Activated T-helper 1 cell treated with anti-CD3 and anti-CD28 coated beads, Interleukin-12 subunit alpha, Interleukin-12 subunit beta, Interleukin-2, Interleukin-4 antibody, amounts not matched to agents 30 ng/mL and 10 ng/mL and 1 ng/mL, durations not matched to agents 14 hours and 24 hours and 36 hours (primary cell): ENCODE measurements at regions not wholly inside any gene's neighbourhood (a gene's known extent, or its start where the extent isn't known, plus 50 kb on each side); places are given as distances from the start of the nearest gene placed in this dataset.

Source experiments
- DNase-seq: peaks from one replicate; pipeline ENCODE4 v3.0.0; 2021; ENCODE audit warnings: low spot score
- H3K27ac Mint-ChIP-seq: one replicate; pipeline ENCODE4 v1.8.0; 2021; ENCODE audit warnings: mild to moderate bottlenecking, mixed read lengths
- H3K27me3 Mint-ChIP-seq: one replicate; pipeline ENCODE4 v1.8.0; 2022; ENCODE audit warnings: mild to moderate bottlenecking, moderate library complexity, mixed read lengths; ENCODE audit not compliant: insufficient read depth
- H3K36me3 Mint-ChIP-seq: one replicate; pipeline ENCODE4 v1.8.0; 2021; ENCODE audit warnings: low read depth, mixed read lengths
- H3K4me1 Mint-ChIP-seq: one replicate; pipeline ENCODE4 v1.8.0; 2021; ENCODE audit warnings: low read depth, mixed read lengths
- H3K4me3 Mint-ChIP-seq: one replicate; pipeline ENCODE4 v1.8.0; 2021; ENCODE audit warnings: mild to moderate bottlenecking, moderate library complexity, mixed read lengths
- H3K9me3 Mint-ChIP-seq: one replicate; pipeline ENCODE4 v1.8.0; 2021; ENCODE audit warnings: mixed read lengths
- intact Hi-C: fragments of 100-400 bp; cut with micrococcal nuclease; formaldehyde crosslinking; loops from one replicate; pipeline ENCODE4 v1.15.1; 2024

- peaks cover 2% of the 10 kb centered on the region for H3K27me3 Mint-ChIP-seq
- H3K4me3 Mint-ChIP-seq: no peak overlapping the region
- H3K27ac Mint-ChIP-seq: no peak overlapping the region
- H3K36me3 Mint-ChIP-seq: no peaks in the 10 kb centered on the region
- intact Hi-C loops: no loop called here
- H3K4me1 Mint-ChIP-seq: no peaks in the 10 kb centered on the region
- no peaks in the 10 kb centered on the region for H3K9me3 Mint-ChIP-seq
- DNase-seq: no peak
Measured at GRCh38 chr2:234682492-234683228, 185.8 kb upstream of the ARL4C start.

GRCh38 chr2:234680688-234681619 lies 184.1 kb upstream of the ARL4C start:
- intact Hi-C loops: no loop called here
- Mint-ChIP-seq H3K4me3 (no peak overlapping the region), H3K27me3 (peaks cover 2% of the 10 kb centered on the region)

GRCh38 chr2:234679741-234680687 lies 183.1 kb upstream of the ARL4C start:
- Mint-ChIP-seq H3K27me3 (peaks cover under 1% of the 10 kb centered on the region), H3K27ac (no peak overlapping the region), H3K4me1 (no peaks in the 10 kb centered on the region), H3K36me3 (no peaks in the 10 kb centered on the region), H3K4me3 (no peak overlapping the region), H3K9me3 (no peaks in the 10 kb centered on the region)
- intact Hi-C loops: no loop called here
- no peak for DNase-seq

More at GRCh38 chr2:234680688-234681619, 184.1 kb upstream of the ARL4C start:
- H3K9me3 Mint-ChIP-seq: no peaks in the 10 kb centered on the region
- H3K36me3 Mint-ChIP-seq: no peaks in the 10 kb centered on the region
- no peak overlapping the region for H3K27ac Mint-ChIP-seq
- H3K4me1 Mint-ChIP-seq: no peaks in the 10 kb centered on the region
- no peak for DNase-seq

GRCh38 chr2:234679301-234679740 lies 182.4 kb upstream of the ARL4C start:
- no peak overlapping the region for H3K27ac Mint-ChIP-seq
- peaks cover 3% of the 10 kb centered on the region for H3K27me3 Mint-ChIP-seq
- H3K4me1 Mint-ChIP-seq: no peaks in the 10 kb centered on the region
- no peaks in the 10 kb centered on the region for H3K9me3 Mint-ChIP-seq
- intact Hi-C loops: no loop called here
- no peak for DNase-seq
- H3K36me3 Mint-ChIP-seq: no peaks in the 10 kb centered on the region
- H3K4me3 Mint-ChIP-seq: no peak overlapping the region

GRCh38 chr2:234678711-234679110 lies 181.8 kb upstream of the ARL4C start:
- H3K9me3 Mint-ChIP-seq: no peaks in the 10 kb centered on the region
- H3K27ac Mint-ChIP-seq: no peak overlapping the region
- DNase-seq: no peak
- intact Hi-C loops: no loop called here
- no peaks in the 10 kb centered on the region for H3K4me1 Mint-ChIP-seq
- H3K27me3 Mint-ChIP-seq: peaks cover 4% of the 10 kb centered on the region
- no peak overlapping the region for H3K4me3 Mint-ChIP-seq
- no peaks in the 10 kb centered on the region for H3K36me3 Mint-ChIP-seq

- DNase-seq: no peak
- Mint-ChIP-seq H3K4me1 (no peaks in the 10 kb centered on the region), H3K27me3 (peaks cover 10% of the 10 kb centered on the region), H3K4me3 (no peak overlapping the region), H3K27ac (no peak overlapping the region), H3K36me3 (no peaks in the 10 kb centered on the region), H3K9me3 (no peaks in the 10 kb centered on the region)
- intact Hi-C loops: no loop called here
Measured at GRCh38 chr2:234677758-234678538, 181.1 kb upstream of the ARL4C start.

- H3K27ac Mint-ChIP-seq: no peak overlapping the region
- no peak overlapping the region for H3K4me3 Mint-ChIP-seq
- no peaks in the 10 kb centered on the region for H3K9me3 Mint-ChIP-seq
- no peak for DNase-seq
- intact Hi-C loops: no loop called here
- H3K4me1 Mint-ChIP-seq: no peaks in the 10 kb centered on the region
- H3K36me3 Mint-ChIP-seq: no peaks in the 10 kb centered on the region
- H3K27me3 Mint-ChIP-seq: peaks cover 10% of the 10 kb centered on the region
Measured at GRCh38 chr2:234676783-234677450, 180.0 kb upstream of the ARL4C start.

GRCh38 chr2:234676109-234676782 lies 179.4 kb upstream of the ARL4C start:
- intact Hi-C loops: no loop called here
- no peaks in the 10 kb centered on the region for H3K36me3 Mint-ChIP-seq
- H3K4me3 Mint-ChIP-seq: no peak overlapping the region
- no peak overlapping the region for H3K27ac Mint-ChIP-seq
- H3K4me1 Mint-ChIP-seq: no peaks in the 10 kb centered on the region
- H3K27me3 Mint-ChIP-seq: peaks cover 10% of the 10 kb centered on the region
- H3K9me3 Mint-ChIP-seq: no peaks in the 10 kb centered on the region
- DNase-seq: no peak

- H3K4me1 Mint-ChIP-seq: no peaks in the 10 kb centered on the region
- H3K36me3 Mint-ChIP-seq: no peaks in the 10 kb centered on the region
- H3K9me3 Mint-ChIP-seq: no peaks in the 10 kb centered on the region
- intact Hi-C loops: no loop called here
- peaks cover 10% of the 10 kb centered on the region for H3K27me3 Mint-ChIP-seq
- H3K4me3 Mint-ChIP-seq: no peak overlapping the region
- no peak overlapping the region for H3K27ac Mint-ChIP-seq
- DNase-seq: no peak
Measured at GRCh38 chr2:234674781-234675201, 177.9 kb upstream of the ARL4C start.

GRCh38 chr2:234673961-234674759 lies 177.3 kb upstream of the ARL4C start:
- no peaks in the 10 kb centered on the region for H3K36me3 Mint-ChIP-seq
- H3K27me3 Mint-ChIP-seq: peaks cover 10% of the 10 kb centered on the region
- no peak for DNase-seq

GRCh38 chr2:234673501-234673900 lies 176.6 kb upstream of the ARL4C start:
- Mint-ChIP-seq H3K36me3 (no peaks in the 10 kb centered on the region), H3K27me3 (peaks cover 10% of the 10 kb centered on the region), H3K9me3 (no peaks in the 10 kb centered on the region), H3K4me3 (no peak overlapping the region), H3K4me1 (no peaks in the 10 kb centered on the region), H3K27ac (no peak overlapping the region)
- no peak for DNase-seq
- intact Hi-C loops: no loop called here

More at GRCh38 chr2:234673961-234674759, 177.3 kb upstream of the ARL4C start:
- Mint-ChIP-seq H3K4me3 (no peak overlapping the region), H3K9me3 (no peaks in the 10 kb centered on the region), H3K4me1 (no peaks in the 10 kb centered on the region), H3K27ac (no peak overlapping the region)
- intact Hi-C loops: no loop called here
